HG02973 (cell line): ENCODE measurements at regions not wholly inside any gene's neighbourhood (a gene's known extent, or its start where the extent isn't known, plus 50 kb on each side); places are given as distances from the start of the nearest gene placed in this dataset.

Source experiments
- ATAC-seq: cut with Tn5 transposase; IDR thresholded peaks from one replicate; pipeline ENCODE4 v1.9.1; 2021; ENCODE audit warnings: moderate library complexity; ENCODE audit not compliant: unreplicated experiment

DNA sequence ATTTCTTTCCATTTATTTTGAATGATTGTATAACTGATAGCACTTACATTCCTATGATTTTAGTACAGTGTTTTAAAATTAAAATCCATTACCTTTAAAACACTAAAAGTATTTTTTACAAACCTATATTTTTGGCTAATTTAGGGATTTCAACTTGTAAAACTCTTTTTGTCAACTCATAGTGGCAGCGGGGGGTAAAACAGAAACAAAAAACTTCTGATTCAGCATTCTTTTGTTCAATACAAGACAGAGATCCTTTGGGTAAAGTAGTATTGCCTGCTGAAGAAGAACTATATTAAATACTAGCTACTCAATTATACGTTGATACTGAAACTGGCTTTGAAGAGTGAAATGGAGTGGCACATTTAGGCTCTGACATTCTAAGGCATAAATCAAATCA, 437.4 kb upstream of the CDH19 start:
- ATAC-seq, result no peak

DNA sequence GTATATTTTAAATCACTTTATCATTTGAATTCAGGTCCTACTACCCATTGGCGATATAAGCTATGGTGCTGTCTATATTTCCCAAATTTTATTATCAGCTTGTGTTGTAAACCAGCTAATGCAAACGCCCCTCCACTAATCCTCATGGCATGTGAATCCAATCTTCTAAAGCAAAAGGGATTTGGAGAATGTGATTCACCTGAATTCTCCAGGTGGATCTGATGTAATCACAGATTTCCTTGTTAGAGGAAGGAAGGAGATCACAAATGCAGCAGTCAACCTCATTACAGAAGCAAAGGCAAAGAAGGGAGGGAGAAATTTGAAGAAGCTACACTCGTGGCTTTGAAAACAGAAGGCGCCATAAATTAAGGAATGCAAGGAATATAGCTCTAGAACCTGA, 431.1 kb upstream of the CDH19 start:
- no peak for ATAC-seq

DNA sequence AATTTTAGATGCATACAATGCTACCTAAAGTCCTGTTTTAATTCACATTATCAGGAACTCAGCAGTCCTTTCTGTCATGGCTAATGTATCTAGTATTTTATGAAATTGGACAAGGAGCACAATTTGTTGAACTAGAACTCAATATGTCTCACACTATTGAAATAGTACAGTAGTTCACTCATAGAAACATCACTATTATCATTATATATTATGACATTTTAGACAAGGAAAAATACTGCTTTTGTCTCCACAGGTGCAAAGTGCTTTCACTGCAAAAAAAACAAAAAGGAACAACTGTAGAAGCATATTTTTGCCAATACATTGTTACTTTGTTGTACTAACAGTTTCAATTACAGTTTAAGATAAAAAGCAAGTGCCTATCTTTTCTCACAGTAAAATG, 419.2 kb upstream of the CDH19 start:
- no peak for ATAC-seq

DNA sequence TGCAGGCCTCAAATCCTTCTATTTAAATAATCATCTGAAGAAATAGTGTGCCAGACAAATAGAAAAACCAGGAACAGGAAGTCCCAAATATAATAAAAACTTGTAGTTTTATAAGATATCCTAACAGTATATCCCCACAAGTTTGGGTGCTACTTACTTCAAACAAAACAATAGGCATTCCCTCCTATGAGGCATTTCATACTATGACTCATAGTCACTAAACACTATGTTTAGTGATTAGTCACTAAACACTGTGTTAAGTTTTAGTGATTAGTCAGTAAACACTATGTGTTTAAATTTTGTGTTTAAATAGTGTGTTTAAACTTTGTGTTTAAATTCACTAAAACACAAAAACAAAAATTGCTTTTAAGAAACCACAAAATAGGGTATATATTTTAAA, 407.0 kb upstream of the CDH19 start:
- ATAC-seq, result no peak

DNA sequence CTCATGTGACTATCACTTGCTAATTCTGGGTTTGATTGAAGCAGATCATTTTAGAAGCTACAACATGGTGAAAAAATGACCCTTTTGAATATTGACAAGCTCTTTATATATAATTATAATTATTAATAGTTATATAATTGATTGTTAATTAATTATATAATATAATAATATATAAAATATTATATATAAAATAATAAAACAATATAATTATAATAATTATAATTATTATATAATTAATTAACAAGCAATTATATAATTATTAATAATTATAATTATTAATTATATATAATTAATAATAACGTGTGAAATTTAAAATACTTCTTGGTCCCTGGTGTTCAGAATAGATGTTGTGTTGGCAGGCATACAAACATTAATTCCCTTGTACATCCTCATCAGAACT, 404.1 kb upstream of the CDH19 start:
- ATAC-seq, result no peak

DNA sequence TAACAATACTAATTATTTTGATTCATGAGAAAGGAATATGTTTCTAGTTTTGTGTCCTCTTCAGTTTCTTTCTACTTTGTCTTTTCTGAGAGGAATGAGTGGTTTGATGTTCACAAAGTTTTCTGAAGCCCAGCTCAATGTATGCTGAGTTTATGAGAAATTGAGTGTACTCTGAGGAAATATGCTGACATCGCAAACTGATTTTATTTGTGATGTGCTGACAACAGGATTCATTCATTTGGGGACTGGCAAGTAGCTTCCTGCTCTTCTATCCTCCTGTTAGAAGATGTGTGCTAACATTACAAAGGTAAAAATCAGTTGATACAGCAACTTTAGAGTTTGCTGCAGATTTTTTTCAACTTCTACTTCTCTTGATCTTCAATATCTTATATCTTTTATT, 403.2 kb upstream of the CDH19 start:
- no peak for ATAC-seq

DNA sequence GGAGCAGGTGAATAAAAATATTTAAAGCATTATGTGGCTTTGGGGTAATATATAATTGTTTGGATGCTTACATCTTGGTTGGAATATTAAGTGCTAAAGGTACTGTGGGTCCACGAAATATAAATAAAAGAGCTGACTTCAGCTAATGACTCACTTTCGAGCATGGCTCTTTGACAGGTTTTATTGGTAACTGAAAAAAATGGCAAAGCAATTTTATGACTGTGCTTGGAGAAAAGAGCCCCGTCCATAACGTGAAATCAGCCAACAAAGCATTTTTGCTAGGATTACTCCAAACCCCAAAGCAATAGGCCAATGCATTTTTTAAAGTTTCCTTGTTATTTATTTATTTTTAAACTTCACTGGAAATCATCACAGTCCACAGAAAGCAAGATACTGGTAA, 397.2 kb upstream of the CDH19 start:
- no peak for ATAC-seq

DNA sequence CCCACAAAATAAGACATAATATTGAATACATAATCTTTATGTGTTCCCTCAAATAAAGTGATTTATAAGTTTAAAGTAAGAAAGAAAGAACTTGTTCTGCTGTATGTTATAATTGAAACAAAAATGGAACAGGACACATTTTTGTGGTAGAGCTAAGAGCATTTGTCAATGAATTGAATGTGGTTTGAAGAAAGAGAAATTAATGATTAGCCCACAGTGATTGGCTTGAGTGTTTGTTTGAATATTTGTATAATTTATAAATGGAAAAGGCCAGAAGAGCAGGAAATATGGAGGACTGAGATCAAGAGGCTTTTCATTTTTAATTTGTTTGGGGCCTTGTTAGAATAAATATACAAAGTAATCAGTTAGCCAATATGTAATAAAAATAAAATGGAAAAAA, 395.1 kb upstream of the CDH19 start:
- no peak for ATAC-seq

DNA sequence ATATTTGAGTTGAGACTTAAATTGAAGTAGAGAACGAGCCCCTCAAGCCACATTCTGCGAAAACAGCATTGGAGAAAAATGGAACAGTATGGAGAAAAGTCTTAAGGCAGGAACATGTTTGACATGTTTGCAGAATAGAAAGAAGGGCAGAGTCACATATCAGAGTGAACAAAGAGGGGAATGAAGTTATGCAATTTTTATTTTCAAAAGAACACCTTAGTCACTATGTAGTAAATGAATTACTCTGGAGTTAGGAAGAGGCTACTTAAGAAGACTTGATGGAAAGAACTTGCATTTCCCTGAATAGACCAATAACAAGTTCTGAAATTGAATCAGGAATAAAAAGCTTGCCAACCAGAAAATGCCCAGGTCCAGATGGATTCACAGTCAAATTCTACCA, 391.4 kb upstream of the CDH19 start:
- no peak for ATAC-seq

DNA sequence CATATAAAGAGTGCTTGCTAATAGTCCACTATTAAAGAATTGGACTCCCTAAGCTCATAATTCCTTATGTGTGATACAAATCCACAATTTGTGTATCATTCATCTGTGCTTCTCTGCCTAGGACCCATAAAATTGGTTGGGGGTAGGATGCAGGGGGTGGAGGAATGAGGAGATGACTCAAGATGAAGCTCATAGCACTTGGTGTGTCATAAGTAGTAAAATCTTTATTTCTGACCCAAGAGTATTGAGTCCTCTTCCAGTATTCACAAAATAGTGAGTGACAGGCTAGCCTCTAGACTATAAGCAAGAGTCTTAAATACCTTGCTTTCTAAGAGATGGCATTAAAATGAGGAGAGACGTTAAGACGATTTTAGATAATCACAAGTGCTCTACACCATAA, 390.9 kb upstream of the CDH19 start:
- no peak for ATAC-seq

DNA sequence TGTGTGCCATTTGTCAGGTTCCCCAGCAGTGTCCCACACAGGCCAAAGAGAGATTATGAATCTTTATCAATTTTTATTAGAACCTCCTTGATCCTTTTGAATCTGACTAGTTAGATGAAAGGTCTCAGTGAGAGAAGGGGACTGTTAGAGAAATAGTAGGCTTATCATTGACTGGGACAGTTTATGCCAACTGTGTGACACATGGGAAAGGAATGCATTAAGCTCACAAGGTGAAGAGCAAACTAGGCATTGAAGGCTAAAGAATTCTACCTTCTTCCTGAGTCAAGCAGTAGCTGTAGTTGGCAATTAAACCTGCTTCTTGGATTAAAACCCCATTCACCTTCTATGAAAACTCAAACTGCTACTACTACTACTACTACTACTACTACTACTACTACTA, 389.6 kb upstream of the CDH19 start:
- ATAC-seq, result no peak

DNA sequence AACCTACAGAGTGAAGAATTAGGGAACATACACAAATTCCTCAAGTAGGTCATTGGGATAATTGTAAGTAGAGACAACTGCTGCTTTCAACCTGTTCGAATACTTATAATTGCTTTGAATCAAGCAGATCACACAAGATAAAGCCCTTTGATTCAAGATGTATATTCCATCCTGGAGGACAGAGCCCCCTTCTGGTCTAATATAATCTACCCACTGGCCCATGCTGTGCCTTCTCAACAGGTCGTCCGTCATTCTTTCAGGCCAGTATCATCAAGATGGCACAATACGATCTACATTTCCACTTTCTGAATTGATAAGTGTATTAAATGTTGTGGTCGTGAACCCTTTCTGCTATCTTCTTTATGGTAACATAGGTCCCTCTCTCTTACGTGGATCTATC, 387.0 kb upstream of the CDH19 start:
- no peak for ATAC-seq

DNA sequence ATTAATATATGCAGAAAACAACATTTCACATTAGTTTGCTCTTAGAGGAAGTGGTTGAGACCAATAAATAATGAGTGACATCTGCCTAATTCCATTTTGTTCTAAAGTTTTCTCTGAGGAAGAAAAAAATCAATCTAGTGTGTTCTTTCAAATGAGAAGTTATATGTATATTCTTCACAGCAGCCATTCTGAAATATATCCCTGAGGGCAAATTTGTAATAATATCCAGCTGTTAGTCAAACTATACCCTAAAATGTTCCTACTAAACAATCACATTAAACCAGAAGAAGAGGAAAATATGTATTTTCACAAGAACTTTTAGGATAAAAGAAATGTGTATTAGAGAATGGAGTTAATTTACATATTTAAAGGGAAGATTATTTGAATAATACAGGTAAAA, 375.1 kb upstream of the CDH19 start:
- no peak for ATAC-seq

DNA sequence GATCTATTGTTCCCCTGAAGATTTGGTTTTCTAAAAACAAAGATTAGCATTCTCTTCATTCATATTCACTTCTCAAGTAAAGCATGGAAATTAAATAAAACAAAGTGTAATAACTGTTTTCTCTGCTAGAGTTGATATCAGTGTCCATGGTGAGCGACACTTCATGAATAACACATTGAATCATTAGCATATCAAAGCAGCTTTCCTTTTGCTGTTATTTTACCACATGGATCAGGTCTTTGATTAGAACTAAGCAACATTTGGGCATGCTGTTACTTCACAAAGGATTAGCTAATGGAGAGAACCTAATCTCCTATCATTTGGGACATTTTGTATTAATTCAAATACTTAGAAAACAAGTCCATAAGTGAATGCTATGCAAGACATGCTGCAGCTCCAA, 368.8 kb upstream of the CDH19 start:
- no peak for ATAC-seq

DNA sequence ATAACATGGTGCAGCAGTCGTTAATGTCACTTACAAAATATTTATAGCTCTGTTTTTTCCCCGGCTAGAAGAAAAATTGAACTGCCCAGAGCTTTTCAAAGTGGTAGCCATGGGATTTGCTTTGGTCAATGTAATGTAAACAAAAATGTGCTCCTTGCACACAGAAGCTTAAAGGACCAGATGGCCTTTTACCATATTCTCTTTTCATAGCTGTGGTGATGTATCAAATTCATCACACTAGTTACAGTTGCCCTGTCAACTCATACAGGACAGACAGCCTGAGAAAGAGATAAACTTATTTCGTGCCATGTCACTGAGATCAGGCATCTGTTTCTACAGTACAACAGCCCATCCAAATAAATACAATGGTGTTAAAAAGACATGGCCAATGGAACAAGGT, 368.1 kb upstream of the CDH19 start:
- ATAC-seq, result no peak

DNA sequence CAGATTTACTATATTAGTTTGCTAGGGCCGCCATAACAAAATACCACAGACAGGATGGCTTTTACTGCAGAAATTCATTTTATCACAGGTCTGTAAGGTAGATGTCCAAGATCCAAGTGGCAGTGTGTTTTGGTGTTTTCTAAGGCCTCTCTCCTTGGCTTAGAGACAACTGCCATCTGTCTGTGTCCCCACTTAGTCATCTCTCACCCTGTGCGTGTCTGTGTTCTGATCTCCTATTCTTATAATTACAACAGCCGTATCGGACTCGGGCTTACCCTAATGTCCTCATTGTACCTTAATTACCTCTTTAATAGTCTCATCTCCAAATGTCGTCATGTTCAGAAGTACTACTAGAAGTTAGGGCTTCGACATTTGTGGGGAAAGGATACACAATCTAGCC, 362.3 kb upstream of the CDH19 start:
- no peak for ATAC-seq

DNA sequence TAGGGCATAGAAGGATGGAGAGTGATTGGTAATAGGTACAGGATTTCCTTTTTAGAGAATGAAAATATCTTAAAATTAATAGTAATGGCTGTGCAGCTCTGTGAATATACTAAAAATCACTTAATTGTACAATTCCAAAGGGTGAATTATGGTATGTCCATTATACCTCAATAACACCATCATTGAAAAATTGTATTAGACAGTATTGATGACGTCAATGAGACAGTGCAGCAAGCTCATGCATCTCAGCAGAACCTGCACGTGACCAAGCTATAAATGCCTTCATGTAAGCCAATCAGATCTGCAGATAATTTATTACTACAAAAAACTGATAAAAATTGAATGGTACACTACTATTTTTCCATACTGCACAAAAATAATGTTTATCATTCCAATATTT, 354.4 kb upstream of the CDH19 start:
- ATAC-seq, result no peak

DNA sequence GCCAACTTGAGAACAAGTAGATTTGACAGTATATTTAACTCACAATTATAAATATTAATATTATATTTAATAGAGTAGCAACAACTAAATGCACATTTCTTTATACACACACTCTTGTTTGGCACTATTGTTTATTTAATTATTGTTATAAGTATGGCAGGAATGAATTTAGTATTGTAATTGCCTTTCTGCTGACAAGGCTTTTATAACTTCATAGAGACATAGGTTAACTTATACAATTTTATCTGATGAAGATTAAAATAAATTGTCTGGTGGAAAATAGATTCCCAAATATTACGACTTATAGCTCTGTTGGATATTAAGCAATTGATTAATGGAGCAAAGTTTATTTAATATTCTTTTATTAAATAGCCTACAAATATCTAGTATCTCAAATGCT, 347.9 kb upstream of the CDH19 start:
- ATAC-seq, result no peak

DNA sequence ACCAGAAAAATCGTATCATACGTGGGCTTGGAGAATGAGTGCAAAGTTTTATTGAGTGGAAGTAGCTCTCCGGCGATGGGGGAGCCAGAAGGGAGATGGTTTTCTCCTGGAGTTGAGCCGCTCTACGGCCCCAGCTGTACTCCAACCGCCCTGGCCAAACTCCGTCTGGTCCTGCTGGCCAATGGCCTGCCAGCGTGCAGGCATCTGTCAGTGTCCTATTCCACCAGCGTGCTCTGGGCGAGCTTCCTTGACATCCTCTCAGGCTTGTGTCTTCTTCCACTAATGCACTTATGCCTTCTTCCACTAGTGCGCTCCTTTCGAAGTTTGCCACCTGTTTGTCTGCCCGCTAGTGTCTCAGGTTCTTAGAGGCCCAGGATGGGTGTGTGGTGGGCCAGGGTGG, 345.5 kb upstream of the CDH19 start:
- ATAC-seq, result no peak

DNA sequence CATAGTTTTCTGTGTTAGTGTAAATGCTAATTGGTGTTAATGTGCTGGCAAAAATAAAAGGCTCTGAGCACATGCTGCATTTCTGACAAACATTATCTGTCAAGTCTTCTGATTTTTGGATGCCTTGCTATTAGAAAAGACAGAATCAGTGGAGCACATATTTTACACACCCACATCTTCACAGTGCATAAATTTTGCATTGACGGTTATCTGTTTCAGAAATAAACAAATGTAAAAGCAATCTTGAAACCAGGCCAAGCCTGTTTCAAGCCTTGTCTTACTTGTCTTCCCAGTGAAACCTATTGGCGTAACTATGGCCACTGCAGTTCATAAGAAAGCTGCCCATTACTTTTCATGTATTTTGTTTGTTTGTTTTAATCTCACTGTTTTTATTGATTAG, 333.7 kb upstream of the CDH19 start:
- no peak for ATAC-seq

DNA sequence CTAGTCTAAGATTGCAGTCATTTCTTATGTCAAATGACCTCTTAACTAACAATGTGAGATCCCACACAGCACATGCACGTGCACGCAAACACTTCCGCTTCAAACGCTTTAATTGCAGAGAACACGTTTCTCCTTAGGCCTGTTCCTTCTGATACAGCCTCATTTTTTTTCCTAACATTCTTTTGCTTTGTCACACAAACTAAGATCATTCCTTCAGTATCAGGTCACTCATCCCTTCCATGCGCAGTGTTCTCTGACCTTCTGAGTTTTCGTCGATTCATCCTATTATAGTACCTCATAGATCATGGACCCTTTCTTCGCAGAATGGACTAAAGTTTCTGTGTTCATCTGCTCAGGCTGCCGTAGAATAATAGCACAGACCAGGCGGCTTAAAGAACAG, 327.1 kb upstream of the CDH19 start:
- no peak for ATAC-seq

DNA sequence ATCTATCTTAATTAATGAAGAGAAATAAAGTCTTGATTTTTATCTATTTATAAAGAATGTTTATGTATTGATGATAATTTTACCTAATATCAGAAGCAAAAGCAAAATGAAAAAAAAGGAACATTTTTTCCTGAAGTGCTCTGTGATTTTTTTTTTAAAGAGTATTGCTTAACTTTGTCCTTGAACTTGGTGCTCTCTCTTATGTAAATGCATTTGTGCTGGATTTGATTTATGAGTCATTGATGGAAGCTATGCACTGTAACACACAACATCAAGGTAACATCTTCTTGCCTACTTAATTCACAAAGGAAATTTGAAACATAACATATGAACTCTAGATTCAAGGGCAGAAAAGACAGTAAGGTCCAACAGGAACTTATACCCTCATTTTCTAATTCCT, 312.9 kb upstream of the CDH19 start:
- no peak for ATAC-seq

DNA sequence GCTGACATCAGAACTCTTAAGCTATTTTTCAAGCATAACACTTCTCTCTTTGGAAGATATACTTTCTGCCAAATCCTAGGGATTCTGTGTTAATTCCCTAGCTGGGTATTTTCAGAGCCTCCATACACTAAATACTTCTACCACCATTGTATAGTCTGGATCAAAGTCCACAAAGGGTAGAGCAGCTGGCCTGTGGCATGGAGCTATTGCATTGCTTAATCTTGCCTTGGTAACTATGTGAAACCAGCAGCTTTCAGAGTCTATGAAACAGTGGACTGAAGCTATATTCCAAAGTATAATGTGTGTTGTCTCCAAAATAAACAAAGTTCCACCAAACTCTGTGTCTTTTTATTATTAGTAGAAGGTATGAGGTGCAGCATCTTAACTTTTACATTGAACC, 296.9 kb upstream of the CDH19 start:
- ATAC-seq, result no peak

DNA sequence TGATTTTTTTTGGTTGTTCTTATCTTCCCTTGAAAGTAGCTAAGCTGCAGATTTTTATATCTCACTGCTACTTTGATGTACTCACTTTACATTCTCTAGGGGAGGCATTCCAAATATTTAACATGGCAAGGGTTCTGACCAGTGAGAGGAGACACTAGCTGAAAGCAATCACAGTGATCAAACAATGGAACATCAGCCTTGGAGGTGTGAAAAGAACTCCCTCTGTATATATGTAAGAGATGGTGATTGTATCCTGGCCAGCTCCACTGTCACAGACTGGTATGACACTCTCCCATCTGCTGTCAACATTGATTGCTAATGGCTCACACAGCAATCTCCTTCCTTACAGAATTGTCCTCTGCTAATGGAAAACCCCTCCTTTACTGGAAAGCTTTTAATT, 291.7 kb upstream of the CDH19 start:
- no peak for ATAC-seq
